ENCODE measurements at regions not wholly inside any gene's neighbourhood (a gene's known extent, or its start where the extent isn't known, plus 50 kb on each side); places are given as distances from the start of the nearest gene placed in this dataset.

DNA sequence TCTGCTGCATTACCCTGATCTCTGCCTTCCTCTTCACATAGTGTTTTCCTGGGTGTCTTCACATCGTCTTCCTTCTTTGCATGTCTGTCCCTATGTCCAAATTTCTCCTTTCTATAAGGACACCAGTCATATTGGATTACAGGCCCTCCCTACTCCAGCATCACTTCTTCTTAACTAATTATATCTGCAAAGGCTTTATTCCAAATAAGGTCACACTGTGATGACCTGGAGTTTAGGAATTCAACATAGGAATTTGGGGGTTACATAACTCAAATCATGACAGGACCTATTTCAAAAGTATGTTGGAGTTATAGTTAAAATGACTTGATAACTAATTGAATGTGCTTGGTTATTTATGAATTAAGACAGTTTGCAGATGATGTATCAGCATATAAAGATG is 490.5 kb upstream of the ERCC4 start:
- no peak overlapping the region for H3K4me3 ChIP-seq (ENCODE audit: low read depth, low read length)
- DNase-seq (ENCODE audit: low read depth) = no peak
- in situ Hi-C loops (cut with HindIII; ENCODE audit: low sequenced_read_pairs) = no loop called here
- TF ChIP-seq, protein P1, sequence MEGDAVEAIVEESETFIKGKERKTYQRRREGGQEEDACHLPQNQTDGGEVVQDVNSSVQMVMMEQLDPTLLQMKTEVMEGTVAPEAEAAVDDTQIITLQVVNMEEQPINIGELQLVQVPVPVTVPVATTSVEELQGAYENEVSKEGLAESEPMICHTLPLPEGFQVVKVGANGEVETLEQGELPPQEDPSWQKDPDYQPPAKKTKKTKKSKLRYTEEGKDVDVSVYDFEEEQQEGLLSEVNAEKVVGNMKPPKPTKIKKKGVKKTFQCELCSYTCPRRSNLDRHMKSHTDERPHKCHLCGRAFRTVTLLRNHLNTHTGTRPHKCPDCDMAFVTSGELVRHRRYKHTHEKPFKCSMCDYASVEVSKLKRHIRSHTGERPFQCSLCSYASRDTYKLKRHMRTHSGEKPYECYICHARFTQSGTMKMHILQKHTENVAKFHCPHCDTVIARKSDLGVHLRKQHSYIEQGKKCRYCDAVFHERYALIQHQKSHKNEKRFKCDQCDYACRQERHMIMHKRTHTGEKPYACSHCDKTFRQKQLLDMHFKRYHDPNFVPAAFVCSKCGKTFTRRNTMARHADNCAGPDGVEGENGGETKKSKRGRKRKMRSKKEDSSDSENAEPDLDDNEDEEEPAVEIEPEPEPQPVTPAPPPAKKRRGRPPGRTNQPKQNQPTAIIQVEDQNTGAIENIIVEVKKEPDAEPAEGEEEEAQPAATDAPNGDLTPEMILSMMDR (IDR thresholded peaks at IDR 0.05; ENCODE audit: low read depth, low read length, missing control alignments) = no peak

DNA sequence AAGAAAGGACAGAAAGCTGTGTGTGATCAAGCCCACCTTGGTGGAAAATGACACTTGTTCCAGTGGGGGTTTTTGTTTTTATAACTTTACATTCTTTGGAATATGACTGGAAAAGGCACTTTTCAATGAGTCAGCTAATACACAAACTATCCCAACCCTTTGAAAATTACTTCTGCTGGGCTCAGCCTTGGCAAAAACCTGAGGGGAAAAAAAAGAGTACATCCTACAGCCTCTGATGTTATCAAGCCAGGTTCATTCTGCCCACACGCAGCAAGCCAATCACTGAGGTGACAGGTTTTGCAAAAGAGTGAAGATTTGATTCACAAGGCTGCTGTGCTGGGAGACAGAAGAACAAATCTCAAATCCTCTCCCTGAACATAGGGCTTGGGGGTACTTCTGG is 484.5 kb upstream of the ERCC4 start:
- no peak overlapping the region for H3K4me3 ChIP-seq (ENCODE audit: low read depth, low read length)
- in situ Hi-C loops (cut with HindIII; ENCODE audit: low sequenced_read_pairs) = no loop called here
- DNase-seq (ENCODE audit: low read depth) = no peak
- TF ChIP-seq, protein P1 (IDR thresholded peaks at IDR 0.05; ENCODE audit: low read depth, low read length, missing control alignments) = no peak

DNA sequence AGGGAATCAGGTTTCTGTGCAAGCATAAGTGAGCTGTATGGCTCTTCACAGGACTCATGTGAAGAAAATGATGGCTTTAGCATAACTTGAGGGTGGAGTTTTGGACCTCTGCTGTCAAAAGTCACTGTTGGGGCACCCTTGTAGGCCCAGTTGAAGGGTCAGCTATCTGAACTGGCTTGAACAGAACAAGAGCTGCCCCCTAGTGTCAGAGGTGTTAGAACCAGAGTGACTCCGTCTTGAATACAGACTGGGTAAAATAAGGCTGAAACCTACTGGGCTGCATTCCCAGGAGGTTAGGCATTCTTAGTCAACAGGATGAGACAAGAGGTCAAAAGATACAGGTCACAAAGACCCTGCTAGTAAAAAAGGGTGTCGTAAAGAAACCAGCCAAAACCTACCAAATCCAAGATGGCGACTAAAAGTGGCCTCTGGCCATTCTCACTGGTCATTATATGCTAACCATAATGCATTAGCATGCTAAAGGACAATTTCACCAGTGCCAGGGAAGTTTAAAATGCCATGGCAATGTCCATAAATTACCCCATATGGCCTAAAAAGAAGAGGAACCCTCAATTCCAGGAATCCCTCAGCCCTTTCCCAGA is 484.0 kb upstream of the ERCC4 start:
- TF ChIP-seq, protein P1 (IDR thresholded peaks at IDR 0.05; ENCODE audit: low read depth, low read length, missing control alignments) = no peak
- in situ Hi-C loops (cut with HindIII; ENCODE audit: low sequenced_read_pairs) = no loop called here
- DNase-seq (ENCODE audit: low read depth) = no peak
- H3K4me3 ChIP-seq (ENCODE audit: low read depth, low read length) = no peak overlapping the region

DNA sequence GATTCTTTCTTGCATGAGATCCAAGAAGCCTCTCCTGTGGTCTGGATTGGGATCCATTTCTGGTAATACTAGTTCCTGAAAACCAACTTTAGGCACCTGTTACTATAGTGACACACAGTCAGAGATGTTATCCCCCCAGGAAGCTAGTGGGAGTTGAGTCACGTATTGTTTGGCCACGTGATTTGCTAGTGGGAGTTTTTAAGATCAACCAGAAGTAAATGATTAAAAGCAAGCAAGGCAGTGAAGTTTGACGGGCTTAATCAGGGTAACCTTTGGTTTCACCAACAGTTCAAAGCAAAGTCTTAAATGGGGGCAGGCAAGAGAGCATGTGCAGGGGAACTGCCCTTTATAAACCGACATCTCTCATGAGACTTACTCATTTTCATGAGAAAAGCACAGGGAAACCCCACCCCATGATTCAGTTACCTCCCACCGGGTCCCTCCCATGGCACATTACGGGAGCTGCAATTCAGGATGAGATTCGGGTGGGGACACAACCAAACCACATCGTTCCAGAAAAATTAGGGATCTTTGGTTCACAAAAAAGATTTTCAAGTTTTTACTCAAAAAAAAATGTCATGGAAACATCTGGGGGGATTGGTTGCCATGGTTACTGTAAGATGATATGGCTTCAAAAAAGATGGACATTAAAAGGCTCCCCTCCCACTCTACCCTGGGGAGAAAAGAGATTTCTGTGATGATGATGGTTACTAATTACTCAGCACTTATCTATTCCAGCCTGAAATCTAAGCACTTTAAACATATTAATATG is 483.1 kb upstream of the ERCC4 start:
- H3K4me3 ChIP-seq (ENCODE audit: low read depth, low read length) = no peak overlapping the region
- in situ Hi-C loops (cut with HindIII; ENCODE audit: low sequenced_read_pairs) = no loop called here
- TF ChIP-seq, protein P1 (IDR thresholded peaks at IDR 0.05; ENCODE audit: low read depth, low read length, missing control alignments) = no peak
- DNase-seq (ENCODE audit: low read depth) = peak; percentile 11

DNA sequence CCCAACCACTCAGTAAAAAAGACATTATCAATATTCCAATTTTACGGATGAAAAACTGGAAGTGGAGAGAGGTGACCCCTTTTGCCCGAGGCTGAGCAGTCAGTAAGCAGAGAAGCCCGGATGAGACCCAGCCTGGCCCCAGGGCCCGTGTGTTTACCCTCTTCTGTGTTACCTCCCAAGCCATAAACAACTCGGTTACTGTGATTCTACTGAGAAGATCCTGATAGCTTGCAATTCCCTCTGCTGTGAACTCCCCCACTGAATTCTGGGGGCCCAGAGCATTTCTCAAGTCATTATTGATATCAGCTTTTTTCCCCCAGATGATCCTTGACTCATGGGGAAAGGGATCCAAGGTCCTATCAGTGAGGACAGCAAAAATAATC is 482.6 kb upstream of the ERCC4 start:
- in situ Hi-C loops (cut with HindIII; ENCODE audit: low sequenced_read_pairs) = no loop called here
- TF ChIP-seq, protein P1 (IDR thresholded peaks at IDR 0.05; ENCODE audit: low read depth, low read length, missing control alignments) = no peak
- no peak for DNase-seq (ENCODE audit: low read depth)
- H3K4me3 ChIP-seq (ENCODE audit: low read depth, low read length) = no peak overlapping the region

DNA sequence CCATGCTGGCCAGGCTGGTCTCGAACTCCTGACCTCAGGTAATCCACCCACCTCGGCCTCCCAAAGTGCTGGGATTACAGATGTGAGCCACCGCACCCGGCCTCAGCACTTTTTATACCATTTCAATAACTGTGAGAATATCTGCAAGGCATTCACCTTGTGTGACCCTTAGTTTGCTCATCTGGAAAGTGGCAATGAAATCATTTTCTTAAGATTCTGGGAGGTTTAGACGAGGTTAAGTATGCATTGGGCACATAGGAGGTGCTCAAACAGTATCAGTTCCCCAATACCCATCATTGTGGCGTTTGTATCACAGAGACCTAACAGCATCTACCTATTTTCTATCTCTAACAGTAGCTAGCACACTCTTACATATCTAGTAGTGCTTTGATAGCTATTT is 481.9 kb upstream of the ERCC4 start:
- TF ChIP-seq, protein P1 (IDR thresholded peaks at IDR 0.05; ENCODE audit: low read depth, low read length, missing control alignments) = no peak
- in situ Hi-C loops (cut with HindIII; ENCODE audit: low sequenced_read_pairs) = no loop called here
- no peak for DNase-seq (ENCODE audit: low read depth)
- H3K4me3 ChIP-seq (ENCODE audit: low read depth, low read length) = no peak overlapping the region
